NB4 (cell line): ENCODE measurements at regions not wholly inside any gene's neighbourhood (a gene's known extent, or its start where the extent isn't known, plus 50 kb on each side); places are given as distances from the start of the nearest gene placed in this dataset.

Source experiments
- CTCF ChIP-seq: IDR thresholded peaks from one replicate; pipeline ENCODE4 v1.5.1; 2012; ENCODE audit warnings: low read depth, low read length
- MAX ChIP-seq: IDR thresholded peaks from 2 replicates; pipeline ENCODE4 v1.6.1; 2011; ENCODE audit warnings: low read depth, low read length
- MYC ChIP-seq: IDR thresholded peaks from 2 replicates; pipeline ENCODE4 v1.6.1; 2011; ENCODE audit warnings: low read depth, low read length
- POLR2A ChIP-seq: IDR thresholded peaks from 2 replicates; pipeline ENCODE4 v1.6.1; 2011; ENCODE audit warnings: mild to moderate bottlenecking; ENCODE audit not compliant: insufficient read length; ENCODE audit errors: extremely low read depth

- no peak for TF ChIP-seq CTCF
- TF ChIP-seq POLR2A = no peak
- TF ChIP-seq MAX = no peak
- no peak for TF ChIP-seq MYC
Measured at GRCh38 chr6:144883915-144884314, 598.8 kb downstream of the UTRN start.
